ENCODE measurements at regions not wholly inside any gene's neighbourhood (a gene's known extent, or its start where the extent isn't known, plus 50 kb on each side); places are given as distances from the start of the nearest gene placed in this dataset.

- no peak for DNase-seq
- TF ChIP-seq CTCF (IDR thresholded peaks at IDR 0.05): no peak
- H3K9me3 ChIP-seq: no peaks in the 10 kb centered on the region
- H3K4me1 ChIP-seq: peaks cover 0 to 76% (median 29%) of the 10 kb centered on the region in 4 donors
- H3K27ac ChIP-seq: peak overlapping the region; percentile 39 to 46
- H3K4me3 ChIP-seq: no peak overlapping the region
- no peaks in the 10 kb centered on the region for H3K36me3 ChIP-seq
- intact Hi-C loops (cut with DNase I; ENCODE audit: low total_unique reads): no loop called here
- no peaks in the 10 kb centered on the region for H3K27me3 ChIP-seq
Measured at GRCh38 chr5:60335913-60336312, 364.1 kb downstream of the DEPDC1B start.

- peak in 1 of 2 donors; percentile 73 for DNase-seq
Measured at GRCh38 chr5:60334281-60334713, 365.7 kb downstream of the DEPDC1B start.

GRCh38 chr5:60333005-60333571 is 366.9 kb downstream of the DEPDC1B start:
- DNase-seq: no peak

More at GRCh38 chr5:60334281-60334713, 365.7 kb downstream of the DEPDC1B start:
- TF ChIP-seq CTCF (IDR thresholded peaks at IDR 0.05): no peak
- Histone ChIP-seq H3K4me1 (peaks cover 0 to 75% (median 22%) of the 10 kb centered on the region in 4 donors), H3K27me3 (no peaks in the 10 kb centered on the region), H3K36me3 (no peaks in the 10 kb centered on the region), H3K9me3 (no peaks in the 10 kb centered on the region), H3K4me3 (no peak overlapping the region), H3K27ac (peak overlapping the region; percentile 39 to 46)
- intact Hi-C loops (cut with DNase I; ENCODE audit: low total_unique reads): no loop called here

GRCh38 chr5:60332244-60333004 is 367.5 kb downstream of the DEPDC1B start:
- Histone ChIP-seq H3K36me3 (no peaks in the 10 kb centered on the region), H3K9me3 (no peaks in the 10 kb centered on the region), H3K27me3 (no peaks in the 10 kb centered on the region), H3K4me3 (no peak overlapping the region), H3K27ac (peak overlapping the region; percentile 9 to 32), H3K4me1 (peaks cover 0 to 70% (median 22%) of the 10 kb centered on the region in 4 donors)
- DNase-seq: no peak
- no peak for TF ChIP-seq CTCF (IDR thresholded peaks at IDR 0.05)
- intact Hi-C loops (cut with DNase I; ENCODE audit: low total_unique reads): no loop called here

More at GRCh38 chr5:60333005-60333571, 366.9 kb downstream of the DEPDC1B start:
- intact Hi-C loops (cut with DNase I; ENCODE audit: low total_unique reads): no loop called here
- Histone ChIP-seq H3K27ac (peak overlapping the region; percentile 9 to 32), H3K27me3 (no peaks in the 10 kb centered on the region), H3K9me3 (no peaks in the 10 kb centered on the region), H3K36me3 (no peaks in the 10 kb centered on the region), H3K4me1 (peaks cover 0 to 69% (median 22%) of the 10 kb centered on the region in 4 donors), H3K4me3 (no peak overlapping the region)
- TF ChIP-seq CTCF (IDR thresholded peaks at IDR 0.05): no peak

- Histone ChIP-seq H3K4me1 (peaks cover 0 to 70% (median 14%) of the 10 kb centered on the region in 4 donors), H3K36me3 (no peaks in the 10 kb centered on the region), H3K9me3 (no peaks in the 10 kb centered on the region), H3K27me3 (no peaks in the 10 kb centered on the region), H3K27ac (peak overlapping the region in 1 of 2 donors; percentile 0), H3K4me3 (no peak overlapping the region)
- DNase-seq: no peak
- no peak for TF ChIP-seq CTCF (IDR thresholded peaks at IDR 0.05)
- intact Hi-C loops (cut with DNase I; ENCODE audit: low total_unique reads): no loop called here
Measured at GRCh38 chr5:60330236-60330635, 369.7 kb downstream of the DEPDC1B start.
